Stimulated activated naive CD4-positive, alpha-beta T cell treated with Interleukin-2 at 50 U/mL for 16 hours (primary cell): ENCODE measurements at regions not wholly inside any gene's neighbourhood (a gene's known extent, or its start where the extent isn't known, plus 50 kb on each side); places are given as distances from the start of the nearest gene placed in this dataset.
"Not testable (repeated sequence)": the region's sequence is repeated elsewhere in the genome, so short reads cannot be mapped to it uniquely, and the experiment has no call there.

Source experiments
- DNase-seq: peaks from one replicate; lab custom pipeline; 2025; lab: John Stamatoyannopoulos, UW

GRCh38 chr7:68082066-68082960 is 1085.7 kb downstream of the TYW1 start:
- not testable (repeated sequence) for DNase-seq

GRCh38 chr7:68082961-68083657 is 1086.5 kb downstream of the TYW1 start:
- not testable (repeated sequence) for DNase-seq

- DNase-seq, result no peak
Observed at GRCh38 chr7:68087401-68087800, 1090.8 kb downstream of the TYW1 start.

GRCh38 chr7:68088879-68089278 is 1092.2 kb downstream of the TYW1 start:
- DNase-seq, result no peak

- DNase-seq, result not testable (repeated sequence)
Observed at GRCh38 chr7:68090256-68090655, 1093.6 kb downstream of the TYW1 start.

- no peak for DNase-seq
Observed at GRCh38 chr7:68103319-68103718, 1106.7 kb downstream of the TYW1 start.

- DNase-seq, result no peak
Observed at GRCh38 chr7:68107261-68107660, 1110.6 kb downstream of the TYW1 start.

- DNase-seq, result no peak
Observed at GRCh38 chr7:68107968-68108367, 1111.3 kb downstream of the TYW1 start.

GRCh38 chr7:68109299-68109698 is 1112.7 kb downstream of the TYW1 start:
- DNase-seq, result no peak

- DNase-seq, result no peak
Observed at GRCh38 chr7:68119411-68119810, 1122.8 kb downstream of the TYW1 start.

- no peak for DNase-seq
Observed at GRCh38 chr7:68121056-68121455, 1124.4 kb downstream of the TYW1 start.

- no peak for DNase-seq
Observed at GRCh38 chr7:68121655-68122054, 1125.0 kb downstream of the TYW1 start.

GRCh38 chr7:68122801-68123200 is 1126.2 kb downstream of the TYW1 start:
- no peak for DNase-seq

- no peak for DNase-seq
Observed at GRCh38 chr7:68125168-68125567, 1128.5 kb downstream of the TYW1 start.

GRCh38 chr7:68133045-68133444 is 1136.4 kb downstream of the TYW1 start:
- no peak for DNase-seq

GRCh38 chr7:68143345-68143744 is 1146.7 kb downstream of the TYW1 start:
- DNase-seq, result no peak

- no peak for DNase-seq
Observed at GRCh38 chr7:68146983-68147382, 1150.3 kb downstream of the TYW1 start.

- no peak for DNase-seq
Observed at GRCh38 chr7:68147614-68148238, 1151.1 kb downstream of the TYW1 start.

GRCh38 chr7:68148440-68148839 is 1151.8 kb downstream of the TYW1 start:
- DNase-seq, result no peak

GRCh38 chr7:68152205-68152604 is 1155.6 kb downstream of the TYW1 start:
- no peak for DNase-seq

GRCh38 chr7:68155676-68156075 is 1159.0 kb downstream of the TYW1 start:
- no peak for DNase-seq

- DNase-seq, result no peak
Observed at GRCh38 chr7:68158686-68159295, 1162.2 kb downstream of the TYW1 start.
